GM23338 (cell line): ENCODE measurements at regions not wholly inside any gene's neighbourhood (a gene's known extent, or its start where the extent isn't known, plus 50 kb on each side); places are given as distances from the start of the nearest gene placed in this dataset.

Experiments
- ATAC-seq: fragments of 200-7000 bp; cut with Tn5 transposase; 3 replicates; pipeline ENCODE4 v1.9.1; 2020
- DNase-seq: peaks from one replicate; pipeline ENCODE4 v3.0.0-alpha.2; 2015; ENCODE audit warnings: low spot score
- H2AFZ ChIP-seq: fragments of 200-600 bp; sonication (generic); 2 replicates; pipeline ENCODE4 v1.8.0; 2016; ENCODE audit warnings: antibody characterized with exemption, mild to moderate bottlenecking, moderate library complexity
- H3F3A ChIP-seq: fragments of 200-600 bp; sonication (generic); replicated peaks from 2 replicates; pipeline ENCODE4 v1.8.0; 2017; ENCODE audit warnings: antibody characterized with exemption, mixed run types, low read depth
- H3K27ac ChIP-seq: fragments of 200-600 bp; sonication (generic); 2 replicates; pipeline ENCODE4 v1.6.1; 2016; ENCODE audit warnings: low read depth
- H3K27me3 ChIP-seq: fragments of 200-600 bp; sonication (generic); 2 replicates; pipeline ENCODE4 v1.8.0; 2016; ENCODE audit warnings: mild to moderate bottlenecking, mixed run types, moderate library complexity; ENCODE audit not compliant: insufficient read depth
- H3K36me3 ChIP-seq: fragments of 200-600 bp; sonication (generic); 2 replicates; pipeline ENCODE4 v1.8.0; 2016; ENCODE audit warnings: mild to moderate bottlenecking; ENCODE audit not compliant: insufficient read depth
- H3K4me1 ChIP-seq: fragments of 200-600 bp; sonication (generic); 2 replicates; pipeline ENCODE4 v1.8.0; 2016; ENCODE audit warnings: mild to moderate bottlenecking, moderate library complexity; ENCODE audit not compliant: insufficient read depth
- H3K4me2 ChIP-seq: fragments of 200-600 bp; sonication (generic); 2 replicates; pipeline ENCODE4 v1.7.1; 2017; ENCODE audit warnings: mixed run types
- H3K4me3 ChIP-seq: fragments of 200-600 bp; sonication (generic); 2 replicates; pipeline ENCODE4 v1.6.1; 2016; ENCODE audit warnings: mixed run types
- H3K79me2 ChIP-seq: fragments of 200-600 bp; sonication (generic); replicated peaks from 2 replicates; pipeline ENCODE4 v1.8.0; 2017; ENCODE audit warnings: mild to moderate bottlenecking; ENCODE audit not compliant: insufficient read depth
- H3K9me2 ChIP-seq: fragments of 200-600 bp; sonication (generic); 2 replicates; pipeline ENCODE4 v1.8.0; 2017; ENCODE audit not compliant: insufficient read depth
- H4K20me1 ChIP-seq: fragments of 200-600 bp; sonication (generic); replicated peaks from 2 replicates; pipeline ENCODE4 v1.8.0; 2017; ENCODE audit warnings: mild to moderate bottlenecking; ENCODE audit not compliant: insufficient read depth
- H3K27ac Mint-ChIP-seq: 2 replicates; pipeline ENCODE4 v1.8.0; 2020; ENCODE audit warnings: inconsistent platforms, mild to moderate bottlenecking, moderate library complexity, mixed read lengths
- H3K27me3 Mint-ChIP-seq: 3 replicates; pipeline ENCODE4 v1.8.0; 2022; ENCODE audit warnings: low read depth, mild to moderate bottlenecking, moderate library complexity, mixed read lengths, inconsistent platforms; ENCODE audit not compliant: insufficient read depth, poor library complexity
- H3K36me3 Mint-ChIP-seq: 3 replicates; pipeline ENCODE4 v1.8.0; 2021; ENCODE audit warnings: low read depth, mild to moderate bottlenecking, inconsistent platforms, moderate library complexity, mixed read lengths
- H3K4me1 Mint-ChIP-seq: 3 replicates; pipeline ENCODE4 v1.8.0; 2020; ENCODE audit warnings: mild to moderate bottlenecking, inconsistent platforms, mixed read lengths
- H3K4me3 Mint-ChIP-seq: 3 replicates; pipeline ENCODE4 v1.8.0; 2021; ENCODE audit warnings: moderate library complexity, mild to moderate bottlenecking, inconsistent platforms, mixed read lengths
- H3K9me3 Mint-ChIP-seq: 3 replicates; pipeline ENCODE4 v1.8.0; 2020; ENCODE audit warnings: moderate library complexity, mild to moderate bottlenecking, inconsistent platforms, mixed read lengths
- CREB1 ChIP-seq: fragments of 250-450 bp; sonication (Bioruptor Pico); IDR thresholded peaks from 2 replicates; pipeline ENCODE4 v1.5.0; 2020; ENCODE audit warnings: low read depth, mild to moderate bottlenecking, moderate library complexity
- CTCF ChIP-seq, 2 experiments: fragments of 200-600 bp in 1 of 2; sonication (generic) in 1 of 2; conservative IDR thresholded peaks; 2 replicates each; pipeline versions ENCODE4 v1.5.1 to v1.6.1; 2016 to 2017; ENCODE audit warnings: antibody characterized with exemption in 2 of 2, low read depth in 2 of 2, mild to moderate bottlenecking in 2 of 2, moderate library complexity in 1 of 2
- ETS1 ChIP-seq: IDR thresholded peaks from 2 replicates; pipeline ENCODE4 v1.6.1; 2016; ENCODE audit warnings: antibody characterized with exemption
- EZH2 ChIP-seq: fragments of 200-600 bp; sonication (generic); IDR thresholded peaks from one replicate; pipeline ENCODE4 v1.8.0; 2017; ENCODE audit warnings: antibody characterized with exemption, mild to moderate bottlenecking, low read depth; ENCODE audit not compliant: unreplicated experiment
- EZH2phosphoT487 ChIP-seq: fragments of 200-600 bp; sonication (generic); IDR thresholded peaks from one replicate; pipeline ENCODE4 v1.8.1; 2018; ENCODE audit warnings: antibody characterized with exemption; ENCODE audit not compliant: unreplicated experiment
- JUNB ChIP-seq: IDR thresholded peaks from one replicate; pipeline ENCODE4 v1.6.1; 2016; ENCODE audit warnings: antibody characterized with exemption; ENCODE audit not compliant: unreplicated experiment
- NANOG ChIP-seq: IDR thresholded peaks from 2 replicates; pipeline ENCODE4 v1.6.1; 2016; ENCODE audit warnings: antibody characterized with exemption, borderline replicate concordance
- POLR2AphosphoS5 ChIP-seq: IDR thresholded peaks from 2 replicates; pipeline ENCODE4 v1.6.1; 2016; ENCODE audit warnings: antibody characterized with exemption, low read depth
- STAT1 ChIP-seq: IDR thresholded peaks from one replicate; pipeline ENCODE4 v1.6.1; 2016; ENCODE audit warnings: antibody characterized with exemption; ENCODE audit not compliant: unreplicated experiment
- ZNF114 ChIP-seq: fragments of 250-450 bp; sonication (Bioruptor Pico); IDR thresholded peaks from 2 replicates; pipeline ENCODE4 v1.5.0; 2020; ENCODE audit warnings: mild to moderate bottlenecking, moderate library complexity
- ZNF331 ChIP-seq: fragments of 250-450 bp; sonication (Bioruptor Pico); IDR thresholded peaks from 2 replicates; pipeline ENCODE4 v1.5.0; 2020; ENCODE audit warnings: low read depth, mild to moderate bottlenecking, moderate library complexity
- ZNF462 ChIP-seq: fragments of 250-450 bp; sonication (Bioruptor Pico); IDR thresholded peaks from 2 replicates; pipeline ENCODE4 v1.5.0; 2020; ENCODE audit warnings: mild to moderate bottlenecking, moderate library complexity
- TF ChIP-seq, protein P1 (sequence below): IDR thresholded peaks from one replicate; pipeline ENCODE4 v1.6.1; 2018; ENCODE audit warnings: antibody characterized with exemption; ENCODE audit not compliant: unreplicated experiment

- no peaks in the 10 kb centered on the region for H4K20me1 ChIP-seq
- H3F3A ChIP-seq = no peaks in the 10 kb centered on the region
- no peak overlapping the region for H3K4me2 ChIP-seq
- no peak for TF ChIP-seq EZH2phosphoT487
- TF ChIP-seq ZNF331 (CRISPR knock-in tag) = no peak
- TF ChIP-seq EZH2 = no peak
- no peak for TF ChIP-seq POLR2AphosphoS5
- TF ChIP-seq CTCF (conservative IDR thresholded peaks at IDR 0.05; ENCODE audit: low read depth in 2 of 2) = no peak
- no peak for TF ChIP-seq ZNF114
- TF ChIP-seq, protein P1, sequence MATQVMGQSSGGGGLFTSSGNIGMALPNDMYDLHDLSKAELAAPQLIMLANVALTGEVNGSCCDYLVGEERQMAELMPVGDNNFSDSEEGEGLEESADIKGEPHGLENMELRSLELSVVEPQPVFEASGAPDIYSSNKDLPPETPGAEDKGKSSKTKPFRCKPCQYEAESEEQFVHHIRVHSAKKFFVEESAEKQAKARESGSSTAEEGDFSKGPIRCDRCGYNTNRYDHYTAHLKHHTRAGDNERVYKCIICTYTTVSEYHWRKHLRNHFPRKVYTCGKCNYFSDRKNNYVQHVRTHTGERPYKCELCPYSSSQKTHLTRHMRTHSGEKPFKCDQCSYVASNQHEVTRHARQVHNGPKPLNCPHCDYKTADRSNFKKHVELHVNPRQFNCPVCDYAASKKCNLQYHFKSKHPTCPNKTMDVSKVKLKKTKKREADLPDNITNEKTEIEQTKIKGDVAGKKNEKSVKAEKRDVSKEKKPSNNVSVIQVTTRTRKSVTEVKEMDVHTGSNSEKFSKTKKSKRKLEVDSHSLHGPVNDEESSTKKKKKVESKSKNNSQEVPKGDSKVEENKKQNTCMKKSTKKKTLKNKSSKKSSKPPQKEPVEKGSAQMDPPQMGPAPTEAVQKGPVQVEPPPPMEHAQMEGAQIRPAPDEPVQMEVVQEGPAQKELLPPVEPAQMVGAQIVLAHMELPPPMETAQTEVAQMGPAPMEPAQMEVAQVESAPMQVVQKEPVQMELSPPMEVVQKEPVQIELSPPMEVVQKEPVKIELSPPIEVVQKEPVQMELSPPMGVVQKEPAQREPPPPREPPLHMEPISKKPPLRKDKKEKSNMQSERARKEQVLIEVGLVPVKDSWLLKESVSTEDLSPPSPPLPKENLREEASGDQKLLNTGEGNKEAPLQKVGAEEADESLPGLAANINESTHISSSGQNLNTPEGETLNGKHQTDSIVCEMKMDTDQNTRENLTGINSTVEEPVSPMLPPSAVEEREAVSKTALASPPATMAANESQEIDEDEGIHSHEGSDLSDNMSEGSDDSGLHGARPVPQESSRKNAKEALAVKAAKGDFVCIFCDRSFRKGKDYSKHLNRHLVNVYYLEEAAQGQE = no peak
- no peak for TF ChIP-seq ETS1
- TF ChIP-seq STAT1 = no peak
- TF ChIP-seq CREB1 = no peak
- TF ChIP-seq ZNF462 = no peak
- TF ChIP-seq NANOG = no peak
- TF ChIP-seq JUNB = no peak
- H3K4me3 ChIP-seq = no peak overlapping the region
- Mint-ChIP-seq H3K4me1 (no peaks in the 10 kb centered on the region), H3K27ac (no peak overlapping the region), H3K36me3 (no peaks in the 10 kb centered on the region), H3K4me3 (no peak overlapping the region), H3K27me3 (no peaks in the 10 kb centered on the region), H3K9me3 (no peaks in the 10 kb centered on the region)
- no peaks in the 10 kb centered on the region for H3K79me2 ChIP-seq
- H3K4me1 ChIP-seq = no peaks in the 10 kb centered on the region
- no peaks in the 10 kb centered on the region for H3K27me3 ChIP-seq
- no peaks in the 10 kb centered on the region for H3K36me3 ChIP-seq
- H2AFZ ChIP-seq = no peak overlapping the region
- H3K9me2 ChIP-seq = no peaks in the 10 kb centered on the region
- no peak overlapping the region for H3K27ac ChIP-seq
- ATAC-seq = no peak
- no peak for DNase-seq
Observed at GRCh38 chr3:76264496-76264895, 479.1 kb upstream of the ZNF717 start.
